ENCODE measurements at regions not wholly inside any gene's neighbourhood (a gene's known extent, or its start where the extent isn't known, plus 50 kb on each side); places are given as distances from the start of the nearest gene placed in this dataset.

GRCh38 chr12:4829161-4829792 lies 80.4 kb upstream of the KCNA1 start:
- TF ChIP-seq CREB5 (CRISPR knock-in tag; IDR thresholded peaks at IDR 0.05; ENCODE audit: low read depth) (no peak), ARNTL (CRISPR knock-in tag; IDR thresholded peaks at IDR 0.05; ENCODE audit: borderline replicate concordance, low read depth) (no peak), ZNF70 (CRISPR knock-in tag; IDR thresholded peaks at IDR 0.05) (no peak), PATZ1 (CRISPR knock-in tag; IDR thresholded peaks at IDR 0.05; ENCODE audit: borderline replicate concordance) (no peak), CSDC2 (CRISPR knock-in tag; IDR thresholded peaks at IDR 0.05) (no peak), ZFP30 (CRISPR knock-in tag; IDR thresholded peaks at IDR 0.05) (no peak), TOX (CRISPR knock-in tag; IDR thresholded peaks at IDR 0.05; ENCODE audit: borderline replicate concordance) (no peak), ZFP3 (CRISPR knock-in tag; IDR thresholded peaks at IDR 0.05) (no peak), ZNF8 (CRISPR knock-in tag; IDR thresholded peaks at IDR 0.05) (no peak), GLIS3 (CRISPR knock-in tag; IDR thresholded peaks at IDR 0.05) (no peak), OSR1 (CRISPR knock-in tag; IDR thresholded peaks at IDR 0.05) (no peak), POU6F1 (CRISPR knock-in tag; IDR thresholded peaks at IDR 0.05; ENCODE audit: borderline replicate concordance, low read depth) (no peak)
